ENCODE measurements at regions not wholly inside any gene's neighbourhood (a gene's known extent, or its start where the extent isn't known, plus 50 kb on each side); places are given as distances from the start of the nearest gene placed in this dataset.

GRCh38 chr12:114073076-114073475 lies 107.0 kb upstream of the RBM19 start:
- TF ChIP-seq CTCF (IDR thresholded peaks at IDR 0.05; ENCODE audit: low read depth, low read length) (no peak), EZH2phosphoT487 (IDR thresholded peaks at IDR 0.05; ENCODE audit: low read depth) (no peak)

All from OCI-LY3 (cell line).